Heart right ventricle (tissue), 16 donors: ENCODE measurements at regions not wholly inside any gene's neighbourhood (a gene's known extent, or its start where the extent isn't known, plus 50 kb on each side); places are given as distances from the start of the nearest gene placed in this dataset.
"Not testable (repeated sequence)": the region's sequence is repeated elsewhere in the genome, so short reads cannot be mapped to it uniquely, and the experiment has no call there.

ENCODE experiments used
- ATAC-seq, 8 donors: fragments of 200-7000 bp; cut with Tn5 transposase; one replicate each; pipeline ENCODE4 v1.9.1; 2020; ENCODE audit warnings: mild to moderate bottlenecking in 8 of 8, moderate library complexity in 8 of 8, moderate number of reproducible peaks in 1 of 8
- DNase-seq, 2 donors: peaks; one replicate each; pipeline ENCODE4 v3.0.0-alpha.2; 2020
- H3K27ac ChIP-seq, 10 donors: fragments of 200-600 bp; sonication (generic) in 2 of 10; one replicate each; pipeline versions ENCODE4 v1.5.0 to v1.8.0; 2020 to 2022; ENCODE audit warnings: mild to moderate bottlenecking in 3 of 10
- H3K27me3 ChIP-seq, 7 donors: fragments of 200-600 bp; one replicate each; pipeline ENCODE4 v1.8.0; 2021 to 2022; ENCODE audit warnings: mild to moderate bottlenecking in 2 of 7
- H3K36me3 ChIP-seq, 9 donors: fragments of 200-600 bp; sonication (generic) in 1 of 9; one replicate each; pipeline versions ENCODE4 v1.5.0 to v1.8.0; 2020 to 2022; ENCODE audit warnings: mild to moderate bottlenecking in 2 of 9
- H3K4me1 ChIP-seq, 9 donors: fragments of 200-600 bp; sonication (generic) in 1 of 9; one replicate each; pipeline versions ENCODE4 v1.5.0 to v1.8.0; 2020 to 2022; ENCODE audit warnings: mild to moderate bottlenecking in 4 of 9
- H3K4me3 ChIP-seq, 10 donors: fragments of 200-600 bp; sonication (generic) in 2 of 10; one replicate each; pipeline versions ENCODE4 v1.5.0 to v1.8.0; 2020 to 2022; ENCODE audit warnings: mild to moderate bottlenecking in 7 of 10, moderate library complexity in 2 of 10
- H3K9me3 ChIP-seq, 11 donors: fragments of 200-600 bp in 10 of 11; sonication (generic) in 2 of 11; one replicate each; pipeline versions ENCODE4 v1.5.0 to v1.8.0; 2013 to 2022; ENCODE audit warnings: mild to moderate bottlenecking in 2 of 11, control low read depth in 1 of 11, moderate library complexity in 1 of 11
- CTCF ChIP-seq, 9 donors: fragments of 200-600 bp; sonication (generic) in 2 of 9; IDR thresholded peaks; one replicate each; pipeline versions ENCODE4 v1.5.0 to v1.8.0; 2021 to 2022; ENCODE audit warnings: antibody characterized with exemption in 9 of 9, mild to moderate bottlenecking in 5 of 9, moderate library complexity in 1 of 9
- WGBS, 2 donors: extraction: QIAGEN DNeasy Blood & Tissue Kit; methylation state at CpG; one replicate each; pipeline ENCODE4 v1.1.7; 2013; ENCODE audit warnings: inconsistent platforms in 1 of 2; 5-methylcytosine and 5-hydroxymethylcytosine counted together
- intact Hi-C, 10 donors: fragments of 100-400 bp; cut with DNase I; formaldehyde crosslinking; loops; one replicate each; pipeline versions ENCODE4 v1.11.1 to v1.14.2; 2022
- donor health status: Arrhythmogenic right ventricular cardiomyopathy.
- donor health status: ischemic (EF 13 %, LVEDD 7.1; RV severe dilation, severe dysfunction).
- donor health status: healthy with polysubstance abuse.
- donor health status: DM: no; HTN: yes; CAD: no.
- donor health status: DM: no; HTN: no; CAD: no.
- donor health status: ischemic (EF 25% LVEDD 6.9; RV normal size, moderate dysfunction).
- donor health status: ischemic (EF 25% LVEDD 5.7; RV mildly dilated, moderate dysfunction).
- donor health status: healthy.
- donor health status: DM: yes; HTN: yes; CAD: no.
- donor health status: Ischemic cardiomyopathy.
- donor health status: ischemic (EF 35%, LVEDD 5.7; RV mildly dilated, moderate dysfunction).
- donor health status: nonischemic (EF 11% LVEDD 7.7; RV severe dilation, severe dysfunction).
- donor health status: DM: yes; HTN: yes; CAD: no.
- donor health status: PGD.
- donor health status: ischemic (EF 29% LVEDD 5.4; RV normal size, mild dysfunction).
- donor health status: nonischemic (EF 23%, LVEDD 6.1; RV moderate dilation, normal function).

DNA sequence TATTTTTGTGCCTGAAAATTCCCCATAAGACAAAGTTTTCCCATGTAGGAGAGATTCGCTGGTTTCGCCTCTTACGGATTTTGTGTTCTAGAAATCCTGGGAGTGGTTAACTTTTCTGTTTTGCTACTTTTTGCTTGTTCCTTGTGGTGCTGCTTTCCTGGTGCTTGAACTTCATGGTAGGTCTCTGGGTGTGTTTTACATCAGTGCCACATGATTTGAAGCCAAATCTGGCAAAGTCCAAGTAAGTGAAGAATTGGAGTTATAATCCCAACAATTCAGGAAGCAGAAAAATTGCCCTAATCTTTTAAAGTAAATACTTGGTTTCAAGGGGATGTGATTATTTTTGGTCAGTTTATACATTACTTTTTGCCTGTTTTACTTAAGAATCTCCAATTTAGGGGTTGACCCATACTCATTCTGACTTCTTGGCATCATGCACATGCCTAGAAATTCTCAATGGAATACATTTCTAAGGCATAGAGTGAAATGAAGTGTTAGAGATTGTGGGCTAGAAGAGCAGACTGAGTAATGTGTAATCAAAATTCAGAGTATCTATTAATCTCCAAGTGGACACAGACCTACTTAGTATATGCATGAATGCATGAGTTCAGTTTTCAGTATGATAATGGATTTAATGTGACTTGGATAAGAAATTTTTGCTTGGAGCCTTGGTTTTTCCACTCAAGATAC is 189.7 kb downstream of the CSNK1G3 start:
- no peak for TF ChIP-seq CTCF (IDR thresholded peaks at IDR 0.05)
- intact Hi-C loops, result loop anchor here in 1 of 10 donors (5.0 kb wide), 1 partner anchor 106 kb away; no protein-coding TSS in a partner anchor
- H3K4me1 ChIP-seq, result peaks cover 0 to 22% (median 11%) of the 10 kb centered on the region in 9 donors
- no peaks in the 10 kb centered on the region for H3K36me3 ChIP-seq
- ATAC-seq (no peak), DNase-seq (no peak)
- no peaks in the 10 kb centered on the region for H3K27me3 ChIP-seq
- no peak overlapping the region for H3K4me3 ChIP-seq
- H3K9me3 ChIP-seq, result peaks cover 0 to 19% (median 0%) of the 10 kb centered on the region in 11 donors
- 97 to 99% methylated on average over 3 of the region's 3 CpGs for WGBS, 2 donors
- H3K27ac ChIP-seq, result peak overlapping the region in 1 of 10 donors; percentile 60

DNA sequence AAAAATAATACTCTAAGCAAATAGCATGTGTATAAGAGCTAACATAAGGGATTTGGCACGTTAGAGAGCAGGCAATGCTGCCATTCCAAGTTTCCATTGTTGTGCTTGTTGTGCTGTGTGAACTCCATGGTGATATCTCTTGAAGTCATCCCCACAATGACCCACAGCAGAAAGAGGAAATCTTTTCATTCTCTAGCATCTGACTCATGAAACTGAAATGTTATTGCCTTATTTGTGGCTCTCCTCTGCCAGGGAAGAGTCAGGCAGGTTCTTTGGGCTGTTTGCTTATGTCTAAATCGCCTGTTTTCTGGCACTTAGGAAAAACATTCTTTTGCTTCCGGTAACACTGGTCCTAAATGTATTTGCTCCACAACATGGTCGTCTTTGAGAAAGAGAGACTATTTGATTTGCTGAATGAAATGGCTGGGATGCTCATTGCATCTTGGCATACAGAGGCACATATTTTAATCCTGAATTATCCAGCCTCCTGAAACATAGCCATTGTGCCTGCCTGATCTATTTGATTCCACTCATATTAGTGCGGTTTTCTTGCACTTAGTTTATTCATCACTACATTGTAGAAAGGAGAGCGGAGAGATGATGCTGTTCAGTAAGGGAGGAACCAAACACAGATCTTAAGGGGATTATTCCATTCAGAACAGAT is 188.8 kb downstream of the CSNK1G3 start:
- WGBS, 2 donors, result 59 to 64% methylated on average over 6 of the region's 6 CpGs
- peak in 1 of 2 donors; percentile 34 for DNase-seq
- Histone ChIP-seq H3K36me3 (no peaks in the 10 kb centered on the region), H3K4me3 (no peak overlapping the region), H3K27me3 (no peaks in the 10 kb centered on the region), H3K4me1 (peaks cover 0 to 29% (median 11%) of the 10 kb centered on the region in 9 donors), H3K9me3 (peaks cover 0 to 10% (median 0%) of the 10 kb centered on the region in 11 donors), H3K27ac (peak overlapping the region in 6 of 10 donors; percentile 9 to 61 (median 37))
- no peak for TF ChIP-seq CTCF (IDR thresholded peaks at IDR 0.05)
- ATAC-seq, result peak; percentile 30 to 89 (median 72)
- intact Hi-C loops, result loop anchor here in 1 of 10 donors (5.0 kb wide), 1 partner anchor 107 kb away; no protein-coding TSS in a partner anchor

DNA sequence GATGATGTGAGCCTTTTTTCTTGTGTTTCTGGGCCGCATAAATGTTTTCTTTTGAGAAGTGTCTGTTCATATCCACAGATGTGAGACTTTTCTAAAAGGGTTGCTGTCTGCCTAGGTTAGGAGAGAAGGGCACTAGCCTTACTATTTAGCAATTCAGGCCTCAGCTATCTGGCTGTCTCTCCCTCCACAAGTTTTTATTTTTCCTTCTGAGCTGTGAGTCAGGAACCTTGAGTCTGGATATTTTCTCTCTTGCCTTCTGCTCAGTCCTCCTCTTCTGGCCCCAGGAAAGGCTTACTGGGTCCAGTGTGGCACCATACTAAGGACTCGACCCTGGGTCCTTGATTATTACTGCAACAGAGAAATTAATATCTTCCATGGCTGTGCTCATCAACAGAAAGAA is 187.6 kb downstream of the CSNK1G3 start:
- DNase-seq (no peak), ATAC-seq (no peak)
- Histone ChIP-seq H3K27ac (peak overlapping the region in 1 of 10 donors; percentile 23), H3K27me3 (no peaks in the 10 kb centered on the region), H3K36me3 (no peaks in the 10 kb centered on the region), H3K9me3 (peaks cover 0 to 10% (median 0%) of the 10 kb centered on the region in 11 donors), H3K4me3 (no peak overlapping the region), H3K4me1 (peaks cover 0 to 29% (median 11%) of the 10 kb centered on the region in 9 donors)
- WGBS, 2 donors, result 89 to 93% methylated on average over 2 of the region's 2 CpGs
- no peak for TF ChIP-seq CTCF (IDR thresholded peaks at IDR 0.05)
- intact Hi-C loops, result loop anchor here in 1 of 10 donors (10.0 kb wide), 1 partner anchor 225 kb away; no protein-coding TSS in a partner anchor

DNA sequence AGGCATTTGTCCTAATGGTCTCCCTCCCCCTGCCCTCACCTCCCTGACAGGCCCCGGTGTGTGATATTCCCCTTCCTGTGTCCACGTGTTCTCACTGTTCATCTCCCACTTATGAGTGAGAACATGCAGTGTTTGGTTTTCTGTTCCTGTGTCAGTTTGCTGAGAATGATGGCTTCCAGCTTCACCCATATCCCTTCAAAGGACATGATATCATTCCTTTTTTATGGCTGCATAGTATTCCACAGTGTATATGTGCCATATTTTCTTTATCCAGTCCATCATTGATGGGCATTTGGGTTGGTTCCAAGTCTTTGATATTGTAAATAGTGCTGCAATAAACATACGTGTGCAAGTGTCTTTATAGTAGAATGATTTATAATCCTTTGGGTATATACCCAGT is 187.0 kb downstream of the CSNK1G3 start:
- not testable (repeated sequence) for H3K36me3 ChIP-seq, H3K9me3 ChIP-seq, H3K27me3 ChIP-seq, H3K27ac ChIP-seq, DNase-seq, H3K4me3 ChIP-seq, ATAC-seq
- peaks cover 0 to 29% (median 11%) of the 10 kb centered on the region in 9 donors for H3K4me1 ChIP-seq
- intact Hi-C loops, result loop anchor here in 1 of 10 donors (10.0 kb wide), 1 partner anchor 226 kb away; no protein-coding TSS in a partner anchor
- WGBS, 2 donors, result 94 to 100% methylated on average over 3 of the region's 3 CpGs
